ENCODE measurements at regions not wholly inside any gene's neighbourhood (a gene's known extent, or its start where the extent isn't known, plus 50 kb on each side); places are given as distances from the start of the nearest gene placed in this dataset.

GRCh38 chr16:51321251-51321650 lies 170.2 kb upstream of the SALL1 start (continued):
- TF ChIP-seq GRHL1 (CRISPR knock-in tag; conservative IDR thresholded peaks at IDR 0.05) (no peak), ZNF687 (CRISPR knock-in tag; IDR thresholded peaks at IDR 0.05) (no peak)

GRCh38 chr16:51317575-51317974 lies 166.5 kb upstream of the SALL1 start:
- Histone ChIP-seq H3K4me2 (ENCODE audit: low read depth, low read length) (no peak overlapping the region), H3K4me3 (replicated peaks in 1 of 3; ENCODE audit: insufficient read depth in 1 of 3, low read depth in 2 of 3, low read length in 3 of 3) (no peak overlapping the region), H3K36me3 (replicated peaks in 1 of 2; ENCODE audit: control insufficient read depth in 1 of 2, insufficient read depth in 2 of 2, low read length in 2 of 2) (no peaks in the 10 kb centered on the region), H3K9me3 (ENCODE audit: low read length) (no peaks in the 10 kb centered on the region; the same call in 1 of the 2 replicates), H3K79me2 (ENCODE audit: insufficient read depth, low read length) (no peaks in the 10 kb centered on the region), H3K27me3 (ENCODE audit: control insufficient read depth in 1 of 2, insufficient read depth in 2 of 2, low read length in 2 of 2) (0 out of 5 replicates have a peak, but pooled peaks cover 0 to 5% of the 10 kb centered on the region in 2 experiments), H3K4me1 (ENCODE audit: insufficient read depth, low read length) (no peaks in the 10 kb centered on the region), H3K9ac (ENCODE audit: insufficient read depth, low read depth, low read length) (no peak overlapping the region), H4K20me1 (ENCODE audit: insufficient read depth, low read length) (no peaks in the 10 kb centered on the region), H3K27ac (ENCODE audit: extremely low read length, insufficient read depth, low read length) (no peak overlapping the region), H2AFZ (ENCODE audit: low read length) (no peak overlapping the region)
- in situ Hi-C loops (cut with HindIII; ENCODE audit: extremely low pct_ligation_motif_present, low pct_unique_long_range_greater_than_20kb), result no loop called here
- POLR2A ChIA-PET, result no interaction called here
- intact Hi-C loops (cut with micrococcal nuclease; ENCODE audit: unreplicated experiment), result no loop called here
- DNase-seq (ENCODE audit: low spot score), result no peak
- no peak for FAIRE-seq
- no TSS peak for BruUV-seq (replicated peaks)
- no peak for ATAC-seq
- CTCF ChIA-PET (ENCODE audit: low intra/inter-chr PET ratio, low total read pairs), result no interaction called here
- TF ChIP-seq ZBTB3 (CRISPR knock-in tag; IDR thresholded peaks at IDR 0.05; ENCODE audit: borderline replicate concordance, low read depth) (no peak), MED8 (CRISPR knock-in tag; IDR thresholded peaks at IDR 0.05; ENCODE audit: insufficient replicate concordance) (no peak), NFRKB (IDR thresholded peaks at IDR 0.05) (no peak), ZNF773 (CRISPR knock-in tag; IDR thresholded peaks at IDR 0.05; ENCODE audit: borderline replicate concordance) (no peak), YY1 (IDR thresholded peaks at IDR 0.05; ENCODE audit: insufficient read depth, insufficient replicate concordance, low read depth, low read length) (no peak), ZFP36L2 (CRISPR knock-in tag; IDR thresholded peaks at IDR 0.05) (no peak), ZNF503 (CRISPR knock-in tag; IDR thresholded peaks at IDR 0.05) (no peak), GMEB2 (CRISPR knock-in tag; IDR thresholded peaks at IDR 0.05; ENCODE audit: low read depth) (no peak), ZNF232 (CRISPR knock-in tag; IDR thresholded peaks at IDR 0.05; ENCODE audit: borderline replicate concordance) (no peak), HINFP (CRISPR knock-in tag; IDR thresholded peaks at IDR 0.05; ENCODE audit: low read depth) (no peak), JUND (CRISPR knock-in tag; IDR thresholded peaks at IDR 0.05) (no peak)
